ENCODE measurements at regions not wholly inside any gene's neighbourhood (a gene's known extent, or its start where the extent isn't known, plus 50 kb on each side); places are given as distances from the start of the nearest gene placed in this dataset.

DNA sequence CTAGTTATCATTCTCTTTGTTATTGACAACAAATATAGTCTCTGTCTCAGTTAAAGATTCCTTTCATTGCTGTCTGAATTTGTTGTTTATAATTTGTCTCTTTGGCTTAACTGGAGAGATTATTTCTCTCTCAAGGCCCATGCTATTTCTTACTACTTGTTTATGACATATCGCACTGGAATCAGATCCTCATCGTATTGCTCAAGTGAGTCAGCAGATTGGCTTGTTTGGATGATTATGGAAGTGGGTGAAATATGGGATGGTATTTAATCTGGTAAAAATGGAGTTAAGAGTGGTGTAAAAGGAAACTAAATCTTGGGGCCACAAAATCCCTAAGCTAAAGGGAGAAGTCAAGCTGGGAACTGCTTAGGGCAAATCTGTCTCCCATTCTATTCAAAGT, 613.1 kb downstream of the SI start:
- TF ChIP-seq TOX (CRISPR knock-in tag; IDR thresholded peaks at IDR 0.05; ENCODE audit: borderline replicate concordance) (no peak), RARB (CRISPR knock-in tag; IDR thresholded peaks at IDR 0.05) (no peak)
- TF ChIP-seq, protein P1, sequence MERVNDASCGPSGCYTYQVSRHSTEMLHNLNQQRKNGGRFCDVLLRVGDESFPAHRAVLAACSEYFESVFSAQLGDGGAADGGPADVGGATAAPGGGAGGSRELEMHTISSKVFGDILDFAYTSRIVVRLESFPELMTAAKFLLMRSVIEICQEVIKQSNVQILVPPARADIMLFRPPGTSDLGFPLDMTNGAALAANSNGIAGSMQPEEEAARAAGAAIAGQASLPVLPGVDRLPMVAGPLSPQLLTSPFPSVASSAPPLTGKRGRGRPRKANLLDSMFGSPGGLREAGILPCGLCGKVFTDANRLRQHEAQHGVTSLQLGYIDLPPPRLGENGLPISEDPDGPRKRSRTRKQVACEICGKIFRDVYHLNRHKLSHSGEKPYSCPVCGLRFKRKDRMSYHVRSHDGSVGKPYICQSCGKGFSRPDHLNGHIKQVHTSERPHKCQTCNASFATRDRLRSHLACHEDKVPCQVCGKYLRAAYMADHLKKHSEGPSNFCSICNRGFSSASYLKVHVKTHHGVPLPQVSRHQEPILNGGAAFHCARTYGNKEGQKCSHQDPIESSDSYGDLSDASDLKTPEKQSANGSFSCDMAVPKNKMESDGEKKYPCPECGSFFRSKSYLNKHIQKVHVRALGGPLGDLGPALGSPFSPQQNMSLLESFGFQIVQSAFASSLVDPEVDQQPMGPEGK (CRISPR knock-in tag; IDR thresholded peaks at IDR 0.05; ENCODE audit: borderline replicate concordance), result no peak
- TF ChIP-seq, protein P2, sequence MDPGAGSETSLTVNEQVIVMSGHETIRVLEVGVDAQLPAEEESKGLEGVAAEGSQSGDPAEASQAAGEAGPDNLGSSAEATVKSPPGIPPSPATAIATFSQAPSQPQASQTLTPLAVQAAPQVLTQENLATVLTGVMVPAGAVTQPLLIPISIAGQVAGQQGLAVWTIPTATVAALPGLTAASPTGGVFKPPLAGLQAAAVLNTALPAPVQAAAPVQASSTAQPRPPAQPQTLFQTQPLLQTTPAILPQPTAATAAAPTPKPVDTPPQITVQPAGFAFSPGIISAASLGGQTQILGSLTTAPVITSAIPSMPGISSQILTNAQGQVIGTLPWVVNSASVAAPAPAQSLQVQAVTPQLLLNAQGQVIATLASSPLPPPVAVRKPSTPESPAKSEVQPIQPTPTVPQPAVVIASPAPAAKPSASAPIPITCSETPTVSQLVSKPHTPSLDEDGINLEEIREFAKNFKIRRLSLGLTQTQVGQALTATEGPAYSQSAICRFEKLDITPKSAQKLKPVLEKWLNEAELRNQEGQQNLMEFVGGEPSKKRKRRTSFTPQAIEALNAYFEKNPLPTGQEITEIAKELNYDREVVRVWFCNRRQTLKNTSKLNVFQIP (CRISPR knock-in tag; IDR thresholded peaks at IDR 0.05; ENCODE audit: borderline replicate concordance, low read depth), result no peak
